ENCODE measurements at regions not wholly inside any gene's neighbourhood (a gene's known extent, or its start where the extent isn't known, plus 50 kb on each side); places are given as distances from the start of the nearest gene placed in this dataset.

- no peak for DNase-seq
Observed at GRCh38 chr1:209367061-209367772, 216.3 kb upstream of the CAMK1G start.

- DNase-seq, result no peak
Observed at GRCh38 chr1:209368864-209369598, 214.5 kb upstream of the CAMK1G start.

DNA sequence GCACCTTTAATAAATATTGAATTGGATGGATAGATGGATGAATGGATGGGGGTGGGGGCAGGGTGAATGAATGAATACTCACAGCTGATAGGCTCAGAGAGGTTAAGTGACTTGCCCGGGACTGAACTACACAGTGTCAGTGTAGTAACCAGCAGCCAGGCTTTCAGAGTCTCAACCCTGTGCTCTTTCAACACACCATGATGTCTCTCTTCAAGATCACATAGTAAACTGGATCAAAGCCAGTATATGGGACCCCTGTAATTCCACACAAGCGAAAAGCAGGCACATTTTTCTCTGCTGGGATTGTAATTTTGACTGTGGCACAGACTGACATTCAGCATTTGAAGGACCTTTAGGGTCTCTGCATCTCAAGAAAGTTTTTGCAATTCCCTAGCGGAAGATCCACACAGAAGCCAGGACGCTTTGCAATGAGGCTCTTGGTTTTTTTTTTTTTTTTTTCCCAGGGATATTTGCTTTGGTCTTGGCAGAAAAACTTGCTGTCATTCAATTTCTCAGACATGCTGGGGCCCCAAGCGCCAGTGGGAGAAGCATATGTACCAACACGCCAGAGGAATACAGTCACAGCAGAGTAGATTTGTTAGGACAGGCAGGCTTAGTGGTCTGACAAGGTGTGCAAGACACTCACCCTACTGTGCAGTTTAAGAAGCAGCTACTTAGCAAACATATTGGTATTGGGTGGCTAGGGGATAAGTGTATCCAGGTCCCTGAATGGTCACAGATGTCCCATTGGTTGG lies 213.1 kb upstream of the CAMK1G start:
- no peak for DNase-seq

GRCh38 chr1:209375097-209375496 lies 208.4 kb upstream of the CAMK1G start:
- DNase-seq, result no peak

GRCh38 chr1:209375671-209376365 lies 207.7 kb upstream of the CAMK1G start:
- no peak for DNase-seq

GRCh38 chr1:209376774-209377173 lies 206.7 kb upstream of the CAMK1G start:
- no peak for DNase-seq

- DNase-seq, result no peak
Observed at GRCh38 chr1:209377995-209378394, 205.5 kb upstream of the CAMK1G start.

- DNase-seq, result no peak
Observed at GRCh38 chr1:209379280-209379679, 204.2 kb upstream of the CAMK1G start.

GRCh38 chr1:209380420-209380819 lies 203.1 kb upstream of the CAMK1G start:
- no peak for DNase-seq

- no peak for DNase-seq
Observed at GRCh38 chr1:209382231-209383100, 201.0 kb upstream of the CAMK1G start.

DNA sequence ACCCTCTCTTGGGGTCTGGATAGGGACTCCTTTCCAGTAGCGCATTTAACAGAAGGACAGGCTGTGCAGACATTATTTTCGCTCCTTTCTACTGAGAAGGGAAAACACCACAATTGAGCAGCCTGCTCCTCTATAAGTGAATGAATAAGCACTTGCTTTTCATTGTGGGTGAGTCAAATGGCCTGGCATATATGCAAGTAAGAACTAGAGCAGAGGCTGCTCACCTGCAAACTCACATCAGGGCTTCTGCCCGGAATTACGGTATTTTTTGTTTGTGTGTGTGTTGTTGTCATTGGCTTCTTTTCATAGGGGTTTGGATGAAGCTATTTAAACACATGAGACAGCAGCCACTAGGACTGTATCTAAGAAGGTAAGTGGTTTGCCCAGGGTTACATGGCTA lies 200.1 kb upstream of the CAMK1G start:
- no peak for DNase-seq

GRCh38 chr1:209383907-209384709 lies 199.4 kb upstream of the CAMK1G start:
- DNase-seq, result no peak

- no peak for DNase-seq
Observed at GRCh38 chr1:209384710-209385550, 198.6 kb upstream of the CAMK1G start.

DNA sequence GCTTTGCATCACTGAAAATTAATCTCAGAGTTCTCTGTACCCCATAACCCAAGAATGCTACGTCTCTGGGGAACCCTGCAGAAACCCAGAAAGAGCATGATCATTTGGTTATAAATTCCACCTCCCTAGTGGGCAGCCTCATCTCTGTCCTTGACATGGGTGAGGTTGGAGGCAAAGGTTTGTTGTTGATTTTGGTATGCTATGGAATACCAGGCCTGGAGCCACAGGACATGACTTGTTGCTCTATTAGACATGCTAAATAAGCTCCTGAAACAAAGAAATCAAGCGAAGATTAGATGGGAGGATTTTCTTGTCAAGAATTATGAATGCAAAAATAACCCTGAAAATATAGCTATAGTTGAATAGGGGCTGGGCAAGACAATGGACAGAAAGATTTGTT lies 197.4 kb upstream of the CAMK1G start:
- no peak for DNase-seq

GRCh38 chr1:209387271-209387968 lies 196.1 kb upstream of the CAMK1G start:
- DNase-seq, result no peak

DNA sequence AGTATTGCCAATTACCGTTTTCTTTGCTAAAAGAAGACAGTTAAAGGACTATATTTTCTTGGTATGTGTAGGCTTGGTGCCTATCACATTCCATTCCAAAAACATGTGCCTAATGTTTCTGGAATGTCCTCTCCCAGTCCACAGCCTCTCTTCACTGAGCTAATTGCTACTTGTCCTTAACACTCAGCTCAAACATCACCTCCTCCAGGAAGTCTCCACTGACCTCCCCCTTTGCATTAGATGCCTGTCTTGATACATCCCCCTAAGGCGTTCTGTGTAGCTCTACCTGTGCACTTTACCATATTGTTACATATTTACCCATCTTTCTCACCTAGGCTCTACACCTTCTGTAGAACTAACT lies 195.6 kb upstream of the CAMK1G start:
- no peak for DNase-seq

GRCh38 chr1:209388358-209388757 lies 195.2 kb upstream of the CAMK1G start:
- DNase-seq, result no peak

DNA sequence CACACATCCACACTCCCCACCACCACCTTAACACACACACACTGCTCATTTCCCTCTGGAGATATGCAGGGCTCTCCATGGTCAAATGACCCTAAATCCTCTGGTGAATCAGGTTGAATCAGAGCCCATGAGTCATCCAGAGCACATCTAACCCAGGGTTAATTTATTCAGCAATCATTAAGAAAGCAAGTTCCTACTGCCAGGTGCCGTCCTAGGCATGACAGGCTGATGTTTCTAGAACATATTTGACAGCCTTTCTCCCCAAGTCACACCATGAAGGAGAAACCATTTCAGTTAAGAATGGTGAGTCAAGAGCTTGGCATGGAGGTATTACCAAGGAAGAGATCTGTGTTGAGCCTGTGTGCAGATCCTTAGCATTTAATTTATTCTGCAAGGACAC lies 194.3 kb upstream of the CAMK1G start:
- DNase-seq, result no peak

DNA sequence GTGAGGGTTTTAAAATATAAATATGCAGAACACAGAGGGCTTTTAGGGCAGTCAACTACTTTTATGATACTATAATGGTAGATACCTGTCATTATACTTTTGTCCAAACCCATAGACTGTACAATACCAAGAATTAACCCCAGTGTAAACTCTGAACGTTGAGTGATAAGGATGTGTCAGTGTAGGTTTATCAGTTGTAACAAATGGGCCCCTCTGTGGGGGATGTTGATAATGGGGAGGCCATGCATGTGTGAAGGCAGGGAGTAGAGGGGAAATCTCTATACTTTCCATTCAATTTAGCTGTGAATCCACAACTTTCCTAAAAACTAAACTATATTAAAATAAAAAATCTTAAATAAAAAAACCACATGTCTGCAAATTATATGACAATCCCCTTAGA lies 193.5 kb upstream of the CAMK1G start:
- DNase-seq, result no peak

DNA sequence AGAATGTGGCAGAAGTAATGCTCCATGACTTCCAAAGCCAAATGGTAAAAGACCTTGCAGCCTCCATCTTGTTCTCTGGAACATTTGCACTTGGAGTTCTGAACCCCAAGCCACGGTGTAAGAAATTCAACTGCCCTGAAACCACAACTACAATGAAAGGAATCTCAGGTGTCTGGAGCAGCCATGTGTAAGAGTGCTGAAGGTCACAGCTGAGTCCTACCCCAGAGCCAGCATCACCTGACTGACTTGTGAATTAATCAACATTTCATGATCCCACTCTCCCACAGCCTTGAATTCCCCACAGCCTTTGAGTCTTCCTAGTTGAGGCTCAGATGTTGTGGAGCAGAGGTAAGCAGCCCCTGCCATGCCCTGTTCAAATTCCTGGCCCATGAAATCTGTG lies 192.8 kb upstream of the CAMK1G start:
- DNase-seq, result no peak

All from NCI-H2081 treated with DMSO at 0.1 percent for 48 hours (cell line).